ENCODE measurements at regions not wholly inside any gene's neighbourhood (a gene's known extent, or its start where the extent isn't known, plus 50 kb on each side); places are given as distances from the start of the nearest gene placed in this dataset.

DNA sequence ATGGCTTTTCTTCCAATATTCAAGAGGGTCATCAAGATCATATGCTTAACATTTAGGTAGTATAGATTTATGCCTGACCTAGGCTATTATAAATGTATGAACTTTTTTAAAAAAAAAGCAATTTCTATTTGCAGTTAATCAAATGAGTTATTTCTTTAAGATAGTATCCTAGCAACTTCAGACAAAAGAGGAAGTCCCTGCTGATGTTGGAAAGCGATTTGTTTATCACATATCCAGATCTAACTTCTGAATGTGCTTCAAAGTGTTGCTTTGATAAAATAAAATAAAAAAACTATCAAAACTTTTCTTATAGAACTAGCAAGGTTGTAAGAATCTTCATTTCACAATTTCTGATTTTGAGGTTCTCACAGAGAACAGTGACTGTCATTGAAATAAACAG lies 401.9 kb upstream of the PHF14 start:
- Mint-ChIP-seq H3K4me1 (no peaks in the 10 kb centered on the region), H3K27me3 (no peaks in the 10 kb centered on the region), H3K36me3 (ENCODE audit: low read depth) (no peaks in the 10 kb centered on the region), H3K4me3 (no peak overlapping the region), H3K9me3 (no peaks in the 10 kb centered on the region), H3K27ac (no peak overlapping the region)
- intact Hi-C loops (cut with micrococcal nuclease), result no loop called here
- no peak for DNase-seq

DNA sequence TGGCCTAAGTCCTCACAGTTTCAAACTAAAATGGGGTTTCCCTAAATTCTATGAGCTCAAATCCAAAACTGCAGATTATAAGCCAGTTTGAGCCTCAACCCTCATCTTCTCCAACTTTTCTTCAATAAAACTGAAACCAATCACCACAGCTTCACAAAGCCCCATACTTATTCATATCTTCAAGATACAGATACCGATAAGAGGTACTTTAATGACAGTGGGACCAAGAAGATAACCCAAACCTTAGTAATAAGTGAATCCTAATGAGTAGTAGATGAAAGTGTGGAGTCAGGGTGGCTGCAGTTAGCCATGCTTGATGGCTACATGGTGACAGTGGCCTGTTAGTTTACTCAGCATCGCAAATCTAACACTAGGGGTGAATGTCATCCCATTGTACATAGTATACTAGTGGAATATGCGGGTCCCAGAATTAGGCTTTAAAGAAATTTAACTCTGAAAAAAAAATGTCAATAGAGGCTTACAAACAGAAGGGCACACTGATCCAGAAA lies 395.8 kb upstream of the PHF14 start:
- Mint-ChIP-seq H3K9me3 (no peaks in the 10 kb centered on the region), H3K4me3 (no peak overlapping the region), H3K27ac (no peak overlapping the region), H3K36me3 (ENCODE audit: low read depth) (no peaks in the 10 kb centered on the region), H3K27me3 (no peaks in the 10 kb centered on the region), H3K4me1 (no peaks in the 10 kb centered on the region)
- intact Hi-C loops (cut with micrococcal nuclease), result no loop called here
- DNase-seq, result no peak

DNA sequence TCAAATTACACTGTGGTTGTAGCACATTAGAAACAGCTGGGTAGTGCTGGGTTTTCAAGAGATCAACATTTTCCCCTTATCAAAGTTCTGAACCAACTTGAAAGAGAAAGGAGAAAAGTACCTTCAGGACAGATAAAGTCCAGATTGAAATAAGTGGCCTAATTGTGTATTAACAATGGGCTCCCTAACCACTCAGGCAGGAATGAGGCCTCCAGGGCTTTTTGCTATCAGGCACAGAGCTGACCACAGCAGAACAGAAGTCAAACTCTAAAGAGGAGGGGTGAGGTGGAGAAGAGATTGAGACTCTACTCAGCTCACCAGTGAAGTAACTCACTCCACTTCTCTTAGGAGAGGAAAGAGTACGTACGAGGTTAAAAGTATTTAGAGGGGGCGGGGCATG lies 394.1 kb upstream of the PHF14 start:
- Mint-ChIP-seq H3K27ac (no peak overlapping the region), H3K27me3 (no peaks in the 10 kb centered on the region), H3K4me3 (no peak overlapping the region), H3K9me3 (no peaks in the 10 kb centered on the region), H3K36me3 (ENCODE audit: low read depth) (no peaks in the 10 kb centered on the region), H3K4me1 (no peaks in the 10 kb centered on the region)
- intact Hi-C loops (cut with micrococcal nuclease), result no loop called here
- DNase-seq, result no peak

DNA sequence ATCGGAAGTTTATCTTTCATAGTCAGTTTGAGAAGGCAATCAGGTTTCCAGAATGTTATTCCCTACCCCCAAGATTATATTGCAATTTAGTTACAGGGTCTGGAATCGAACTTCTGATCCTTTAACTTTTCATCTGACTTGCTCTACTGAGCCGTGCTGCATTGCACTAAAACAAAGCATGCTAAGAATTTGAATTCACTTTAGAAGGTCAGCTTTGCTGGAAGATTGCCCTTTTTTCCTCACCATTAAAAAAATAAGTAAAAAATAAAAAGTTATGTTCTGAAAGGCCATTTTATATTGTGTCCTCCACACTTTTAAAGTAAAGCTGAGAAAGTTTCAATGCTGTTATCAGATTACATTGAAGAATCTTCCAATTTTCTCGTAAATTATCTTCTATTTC lies 388.8 kb upstream of the PHF14 start:
- Mint-ChIP-seq H3K36me3 (ENCODE audit: low read depth) (no peaks in the 10 kb centered on the region), H3K9me3 (no peaks in the 10 kb centered on the region), H3K27me3 (no peaks in the 10 kb centered on the region), H3K4me1 (no peaks in the 10 kb centered on the region), H3K27ac (no peak overlapping the region), H3K4me3 (no peak overlapping the region)
- DNase-seq, result no peak
- intact Hi-C loops (cut with micrococcal nuclease), result no loop called here

DNA sequence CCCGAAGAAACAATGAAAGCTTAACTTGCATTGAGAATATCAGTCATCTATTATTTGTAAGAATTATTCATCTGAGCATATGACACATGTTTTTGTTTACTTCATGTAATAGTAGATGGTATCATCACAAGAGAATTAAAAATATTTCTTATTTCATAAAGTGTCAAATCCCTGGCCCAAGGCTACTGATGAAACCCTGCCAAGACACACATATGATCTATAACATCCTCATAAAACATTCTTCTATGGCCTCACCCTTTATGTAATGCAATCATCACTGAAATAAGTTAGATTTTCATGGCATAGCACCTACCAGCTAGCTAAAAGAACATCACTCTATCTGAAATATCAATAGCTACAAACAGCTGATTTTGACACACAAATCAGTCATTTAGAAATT lies 385.6 kb upstream of the PHF14 start:
- Mint-ChIP-seq H3K4me3 (no peak overlapping the region), H3K27ac (no peak overlapping the region), H3K36me3 (ENCODE audit: low read depth) (no peaks in the 10 kb centered on the region), H3K9me3 (no peaks in the 10 kb centered on the region), H3K4me1 (no peaks in the 10 kb centered on the region), H3K27me3 (no peaks in the 10 kb centered on the region)
- DNase-seq, result no peak
- intact Hi-C loops (cut with micrococcal nuclease), result no loop called here

DNA sequence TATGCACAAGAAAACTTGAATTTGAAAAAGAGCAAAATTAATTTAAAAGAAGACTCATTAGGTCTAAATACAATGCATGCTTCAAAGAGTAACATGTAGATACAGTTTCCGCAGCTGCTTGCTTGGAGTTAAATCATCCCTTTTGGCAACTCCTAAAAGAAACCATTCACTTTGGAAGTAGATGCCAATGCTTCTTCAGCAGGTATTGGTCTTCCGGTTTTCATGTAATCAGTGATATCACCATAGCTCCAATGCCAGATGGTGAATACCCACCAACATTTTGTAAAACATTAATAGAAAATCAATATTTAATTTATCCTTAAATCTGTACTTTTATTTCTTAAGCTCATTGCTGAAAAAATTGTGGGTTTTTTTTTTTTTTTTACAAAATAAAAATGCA lies 381.1 kb upstream of the PHF14 start:
- DNase-seq, result no peak
- no peaks in the 10 kb centered on the region for H3K27me3 Mint-ChIP-seq
- intact Hi-C loops (cut with micrococcal nuclease), result no loop called here
- H3K36me3 Mint-ChIP-seq (ENCODE audit: low read depth), result no peaks in the 10 kb centered on the region
- no peak overlapping the region for H3K4me3 Mint-ChIP-seq
- no peaks in the 10 kb centered on the region for H3K9me3 Mint-ChIP-seq
- no peaks in the 10 kb centered on the region for H3K4me1 Mint-ChIP-seq
- H3K27ac Mint-ChIP-seq, result no peak overlapping the region

DNA sequence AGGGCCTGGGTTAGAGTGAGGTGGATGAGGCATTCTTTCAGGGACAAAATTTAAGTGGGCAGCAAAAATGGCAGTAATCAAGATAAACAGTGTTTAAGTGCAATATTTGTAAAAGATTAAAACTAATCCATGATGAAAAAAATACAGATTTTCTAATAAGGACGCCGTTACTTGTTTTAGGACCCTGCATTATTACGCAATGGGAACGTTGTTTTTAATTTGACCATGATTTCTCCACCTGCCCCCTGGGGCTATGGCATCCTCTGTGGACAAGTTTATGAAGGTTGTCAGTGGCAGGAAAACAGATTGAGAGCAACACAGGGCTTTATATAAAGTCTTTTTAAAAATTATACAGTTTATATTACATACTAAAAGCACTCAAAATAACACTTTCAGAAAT lies 380.6 kb upstream of the PHF14 start:
- no peak for DNase-seq
- H3K36me3 Mint-ChIP-seq (ENCODE audit: low read depth), result no peaks in the 10 kb centered on the region
- intact Hi-C loops (cut with micrococcal nuclease), result no loop called here
- no peak overlapping the region for H3K27ac Mint-ChIP-seq
- no peak overlapping the region for H3K4me3 Mint-ChIP-seq
- H3K4me1 Mint-ChIP-seq, result no peaks in the 10 kb centered on the region
- H3K9me3 Mint-ChIP-seq, result no peaks in the 10 kb centered on the region
- no peaks in the 10 kb centered on the region for H3K27me3 Mint-ChIP-seq

DNA sequence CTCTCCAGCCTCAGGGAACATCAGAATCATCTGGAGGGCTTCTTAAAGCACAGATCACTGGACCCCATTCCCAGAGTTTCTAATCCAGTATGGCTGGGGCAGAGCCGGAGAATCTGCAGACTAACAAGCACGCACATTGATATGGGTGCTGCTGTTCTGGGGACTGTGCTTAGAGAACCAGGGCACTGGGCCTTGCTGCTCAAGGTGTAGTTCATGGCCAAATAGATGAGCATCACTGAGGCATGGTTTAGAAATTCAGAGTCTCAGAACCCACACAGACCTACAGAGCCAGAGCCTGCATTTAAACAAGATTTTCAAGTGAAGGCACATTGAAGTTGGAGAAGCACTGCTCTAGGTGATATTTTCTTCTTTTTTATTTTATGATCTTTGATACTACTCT lies 376.8 kb upstream of the PHF14 start:
- no peak overlapping the region for H3K4me3 Mint-ChIP-seq
- no peaks in the 10 kb centered on the region for H3K36me3 Mint-ChIP-seq (ENCODE audit: low read depth)

DNA sequence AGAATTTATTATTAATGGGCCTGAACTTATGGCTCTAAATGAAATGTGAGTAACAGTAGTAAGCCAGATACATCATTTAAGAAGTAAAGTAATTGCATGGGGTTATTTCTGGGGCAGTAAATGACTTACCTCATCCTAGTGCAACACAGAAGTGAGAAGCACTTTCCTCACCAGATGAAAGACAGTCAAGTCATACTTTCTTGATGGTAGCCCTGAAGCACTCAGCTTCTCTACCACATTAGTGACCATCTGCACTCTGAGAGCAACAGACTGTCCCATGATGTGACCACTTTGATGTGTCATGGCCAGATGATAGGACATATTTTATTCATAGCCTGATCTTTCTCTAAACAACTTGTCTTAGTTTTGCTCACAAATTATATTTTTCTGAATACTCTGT lies 369.5 kb upstream of the PHF14 start:
- H3K36me3 Mint-ChIP-seq (ENCODE audit: low read depth), result no peaks in the 10 kb centered on the region

More for the DNA sequence above, 376.8 kb upstream of the PHF14 start:
- DNase-seq, result no peak
- Mint-ChIP-seq H3K27ac (no peak overlapping the region), H3K4me1 (no peaks in the 10 kb centered on the region), H3K27me3 (no peaks in the 10 kb centered on the region), H3K9me3 (no peaks in the 10 kb centered on the region)
- intact Hi-C loops (cut with micrococcal nuclease), result no loop called here

DNA sequence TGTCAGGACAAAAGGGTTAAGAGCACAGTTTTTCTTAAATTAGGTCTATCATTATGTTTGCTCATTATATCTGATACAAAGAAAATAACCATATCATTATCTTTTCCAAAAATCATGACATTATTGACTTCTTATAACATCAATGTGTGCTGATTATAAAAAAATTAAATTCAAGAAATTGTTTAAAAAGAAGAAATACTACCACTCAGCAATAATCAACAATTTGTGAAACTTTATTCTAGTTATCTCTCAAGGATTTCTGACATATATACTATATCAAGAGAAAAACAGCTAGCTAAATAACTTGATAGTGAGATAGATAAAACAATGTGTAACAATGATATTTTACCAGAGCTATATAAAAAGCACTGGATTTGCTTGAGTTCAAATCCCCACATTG lies 360.7 kb upstream of the PHF14 start:
- no peaks in the 10 kb centered on the region for H3K9me3 Mint-ChIP-seq
- intact Hi-C loops (cut with micrococcal nuclease), result no loop called here
- H3K4me3 Mint-ChIP-seq, result no peak overlapping the region
- H3K27me3 Mint-ChIP-seq, result no peaks in the 10 kb centered on the region
- H3K36me3 Mint-ChIP-seq (ENCODE audit: low read depth), result no peaks in the 10 kb centered on the region
- no peak overlapping the region for H3K27ac Mint-ChIP-seq
- DNase-seq, result no peak
- H3K4me1 Mint-ChIP-seq, result no peaks in the 10 kb centered on the region

More for the DNA sequence above, 369.5 kb upstream of the PHF14 start:
- H3K4me3 Mint-ChIP-seq, result no peak overlapping the region
- H3K27ac Mint-ChIP-seq, result no peak overlapping the region
- intact Hi-C loops (cut with micrococcal nuclease), result no loop called here
- no peak for DNase-seq
- H3K4me1 Mint-ChIP-seq, result no peaks in the 10 kb centered on the region
- no peaks in the 10 kb centered on the region for H3K27me3 Mint-ChIP-seq
- H3K9me3 Mint-ChIP-seq, result no peaks in the 10 kb centered on the region

DNA sequence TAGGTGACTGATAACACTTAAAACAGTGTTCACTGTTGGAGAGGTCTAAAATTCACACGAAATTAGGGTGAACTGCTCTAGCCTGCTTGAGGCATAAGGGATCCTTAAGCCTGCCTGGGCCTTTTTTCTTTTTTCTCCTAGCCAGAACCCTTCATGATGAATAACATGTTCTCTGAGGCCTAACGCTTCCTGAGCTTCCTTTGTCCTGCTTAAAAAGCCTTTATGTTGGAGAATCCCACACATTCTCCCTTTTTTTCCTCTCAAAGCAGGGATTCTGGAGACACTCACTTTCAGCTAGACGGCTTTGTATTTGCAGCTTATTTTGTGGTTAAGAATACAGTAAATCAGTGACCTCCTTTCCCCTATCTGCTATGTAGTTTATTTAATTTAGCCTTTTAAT lies 354.7 kb upstream of the PHF14 start:
- Mint-ChIP-seq H3K4me1 (no peaks in the 10 kb centered on the region), H3K27me3 (no peaks in the 10 kb centered on the region), H3K4me3 (no peak overlapping the region), H3K36me3 (ENCODE audit: low read depth) (no peaks in the 10 kb centered on the region), H3K9me3 (peaks cover 3% of the 10 kb centered on the region), H3K27ac (no peak overlapping the region)
- intact Hi-C loops (cut with micrococcal nuclease), result no loop called here
- DNase-seq, result no peak

DNA sequence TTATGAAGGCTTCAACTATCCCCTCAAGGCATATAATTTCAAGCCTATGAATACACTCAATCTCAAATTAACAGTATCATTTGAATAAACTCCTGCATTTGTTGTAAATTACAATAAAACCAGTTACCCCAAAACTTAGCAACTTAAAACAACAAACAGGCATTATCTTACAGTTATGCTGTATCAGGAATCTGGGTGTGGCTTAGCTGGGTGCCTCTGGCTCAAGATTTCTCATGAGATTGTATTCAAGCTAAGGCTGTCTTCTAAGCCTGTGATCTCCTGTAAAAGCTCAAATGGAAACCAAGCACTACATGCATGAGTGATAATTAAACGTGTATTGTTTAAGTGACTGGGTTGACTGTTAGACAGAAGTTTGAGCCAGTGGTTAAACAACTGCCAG lies 341.0 kb upstream of the PHF14 start:
- no peak overlapping the region for H3K4me3 Mint-ChIP-seq
- peaks cover 5% of the 10 kb centered on the region for H3K9me3 Mint-ChIP-seq
- H3K4me1 Mint-ChIP-seq, result no peaks in the 10 kb centered on the region
- intact Hi-C loops (cut with micrococcal nuclease), result no loop called here
- H3K36me3 Mint-ChIP-seq (ENCODE audit: low read depth), result no peaks in the 10 kb centered on the region
- no peak for DNase-seq
- no peaks in the 10 kb centered on the region for H3K27me3 Mint-ChIP-seq
- H3K27ac Mint-ChIP-seq, result no peak overlapping the region

DNA sequence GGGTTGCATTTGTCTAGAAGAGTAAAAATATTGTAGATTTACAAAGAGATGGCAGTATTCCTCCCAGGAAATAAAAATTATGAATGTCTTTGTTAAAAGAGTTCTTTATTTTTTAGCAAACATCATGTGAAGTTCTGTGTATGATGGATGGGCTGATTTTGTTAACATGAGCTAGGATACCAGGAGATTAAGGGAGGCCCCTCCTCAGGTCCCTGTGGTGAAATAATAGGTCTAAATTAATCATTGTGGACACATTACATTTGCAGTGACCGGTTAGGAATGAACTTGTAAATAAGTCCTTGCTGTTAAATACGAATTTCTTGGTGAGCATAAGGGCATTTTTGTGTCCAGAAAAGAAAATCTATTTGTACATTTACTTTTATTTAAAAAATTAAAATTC lies 339.4 kb upstream of the PHF14 start:
- H3K9me3 Mint-ChIP-seq, result peaks cover 5% of the 10 kb centered on the region
- H3K4me3 Mint-ChIP-seq, result no peak overlapping the region
- intact Hi-C loops (cut with micrococcal nuclease), result no loop called here
- no peaks in the 10 kb centered on the region for H3K4me1 Mint-ChIP-seq
- H3K27me3 Mint-ChIP-seq, result no peaks in the 10 kb centered on the region
- no peak overlapping the region for H3K27ac Mint-ChIP-seq
- H3K36me3 Mint-ChIP-seq (ENCODE audit: low read depth), result no peaks in the 10 kb centered on the region
- DNase-seq, result no peak

DNA sequence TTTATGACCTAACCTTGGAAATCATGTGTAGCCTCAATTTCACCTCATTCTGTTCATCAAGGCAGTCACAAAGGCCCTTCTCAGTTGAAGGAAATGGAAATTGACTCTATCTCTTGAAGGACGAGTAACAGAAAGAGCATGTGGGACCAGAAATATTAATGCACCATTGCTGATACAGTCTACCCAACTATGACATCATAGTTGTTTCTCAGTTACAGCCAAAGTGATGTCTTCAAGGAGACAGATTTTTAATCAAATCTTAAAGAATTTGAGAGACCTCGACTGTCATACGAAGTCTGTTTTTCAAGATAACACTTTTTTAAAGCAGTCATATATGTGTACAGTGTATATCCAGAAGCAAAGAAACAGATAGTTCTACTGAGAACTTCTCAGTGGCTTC lies 335.7 kb upstream of the PHF14 start:
- Mint-ChIP-seq H3K36me3 (ENCODE audit: low read depth) (no peaks in the 10 kb centered on the region), H3K27ac (no peak overlapping the region), H3K9me3 (no peaks in the 10 kb centered on the region), H3K4me3 (no peak overlapping the region), H3K4me1 (peaks cover under 1% of the 10 kb centered on the region), H3K27me3 (peaks cover 2% of the 10 kb centered on the region)
- intact Hi-C loops (cut with micrococcal nuclease), result no loop called here
- DNase-seq, result no peak

DNA sequence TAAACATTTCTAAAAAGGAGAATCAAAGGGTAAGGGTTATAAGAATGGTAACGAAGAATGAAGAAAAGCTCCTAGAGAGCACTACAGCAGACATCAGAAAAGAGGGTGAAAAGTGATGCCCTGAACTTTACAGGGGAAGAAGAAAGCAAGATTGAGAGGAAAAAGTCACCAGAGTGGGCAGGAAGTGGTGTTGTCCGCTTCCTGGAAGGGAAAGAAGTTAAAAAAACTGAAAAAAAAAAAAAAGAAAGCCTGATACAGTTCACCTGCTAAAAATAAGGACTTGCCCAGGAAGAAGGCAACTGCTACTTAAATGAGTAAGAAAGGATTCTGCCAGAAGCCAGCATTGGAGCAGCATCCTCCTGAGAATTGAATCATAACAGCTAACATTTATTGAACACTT lies 330.1 kb upstream of the PHF14 start:
- no peak overlapping the region for H3K27ac Mint-ChIP-seq
- peak overlapping the region; percentile 27 for H3K4me3 Mint-ChIP-seq
- no peaks in the 10 kb centered on the region for H3K36me3 Mint-ChIP-seq (ENCODE audit: low read depth)
- peaks cover 9% of the 10 kb centered on the region for H3K4me1 Mint-ChIP-seq
- H3K27me3 Mint-ChIP-seq, result peaks cover 4% of the 10 kb centered on the region
- peak; percentile 64 for DNase-seq
- peaks cover 3% of the 10 kb centered on the region for H3K9me3 Mint-ChIP-seq
- intact Hi-C loops (cut with micrococcal nuclease), result no loop called here
